ENCODE measurements at regions not wholly inside any gene's neighbourhood (a gene's known extent, or its start where the extent isn't known, plus 50 kb on each side); places are given as distances from the start of the nearest gene placed in this dataset.

DNA sequence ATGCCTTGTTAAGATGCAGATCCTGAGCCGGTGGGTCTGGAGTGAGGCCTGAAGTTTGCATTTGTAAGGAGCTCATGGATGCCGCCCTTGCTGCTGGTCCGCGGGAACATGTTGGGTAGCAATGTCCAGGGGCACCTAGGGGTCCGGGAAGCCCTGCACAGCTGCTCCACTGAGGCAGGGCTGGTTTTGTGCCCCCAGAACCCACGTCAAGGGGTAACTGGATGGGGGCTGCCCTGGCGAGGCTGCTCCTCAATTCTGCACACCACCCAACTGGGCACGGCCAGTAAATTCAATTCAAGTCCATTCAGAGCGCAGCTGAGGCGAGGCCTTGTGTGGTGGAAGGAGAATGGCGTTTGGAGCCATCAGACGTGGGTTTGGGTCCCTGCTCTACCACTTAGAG is 246.3 kb upstream of the PITRM1 start:
- H3K36me3 ChIP-seq (ENCODE audit: control insufficient read depth in 2 of 2, insufficient read depth in 2 of 2, low read length in 2 of 2) = no peaks in the 10 kb centered on the region
- H3K27me3 ChIP-seq (ENCODE audit: control insufficient read depth in 1 of 2, insufficient read depth in 2 of 2, low read length in 2 of 2) = no peaks in the 10 kb centered on the region
- H3K27ac ChIP-seq (ENCODE audit: low read length) = no peak overlapping the region

GRCh38 chr10:3418041-3418754 is 245.6 kb upstream of the PITRM1 start:
- no peak overlapping the region for H3K9ac ChIP-seq (ENCODE audit: low read length in 2 of 2)
- H3K27ac ChIP-seq (ENCODE audit: low read length) = no peak overlapping the region
- H3K27me3 ChIP-seq (ENCODE audit: control insufficient read depth in 1 of 2, insufficient read depth in 2 of 2, low read length in 2 of 2) = no peaks in the 10 kb centered on the region
- no peak overlapping the region for H3K4me3 ChIP-seq (ENCODE audit: low read length in 2 of 2)
- H3K36me3 ChIP-seq (ENCODE audit: control insufficient read depth in 2 of 2, insufficient read depth in 2 of 2, low read length in 2 of 2) = no peaks in the 10 kb centered on the region
- H3K4me1 ChIP-seq (ENCODE audit: control insufficient read depth, insufficient read depth, low read length) = no peaks in the 10 kb centered on the region
- no peaks in the 10 kb centered on the region for H3K9me3 ChIP-seq (ENCODE audit: control insufficient read depth in 2 of 2, low read length in 2 of 2)

More for the DNA sequence above, 246.3 kb upstream of the PITRM1 start:
- no peaks in the 10 kb centered on the region for H3K9me3 ChIP-seq (ENCODE audit: control insufficient read depth in 2 of 2, low read length in 2 of 2)
- no peak overlapping the region for H3K9ac ChIP-seq (ENCODE audit: low read length in 2 of 2)
- no peaks in the 10 kb centered on the region for H3K4me1 ChIP-seq (ENCODE audit: control insufficient read depth, insufficient read depth, low read length)
- H3K4me3 ChIP-seq (ENCODE audit: low read length in 2 of 2) = no peak overlapping the region

GRCh38 chr10:3417096-3417495 is 244.5 kb upstream of the PITRM1 start:
- H3K9me3 ChIP-seq (ENCODE audit: control insufficient read depth in 2 of 2, low read length in 2 of 2) = no peaks in the 10 kb centered on the region
- no peak overlapping the region for H3K27ac ChIP-seq (ENCODE audit: low read length)
- no peaks in the 10 kb centered on the region for H3K27me3 ChIP-seq (ENCODE audit: control insufficient read depth in 1 of 2, insufficient read depth in 2 of 2, low read length in 2 of 2)
- no peaks in the 10 kb centered on the region for H3K36me3 ChIP-seq (ENCODE audit: control insufficient read depth in 2 of 2, insufficient read depth in 2 of 2, low read length in 2 of 2)
- no peaks in the 10 kb centered on the region for H3K4me1 ChIP-seq (ENCODE audit: control insufficient read depth, insufficient read depth, low read length)
- H3K4me3 ChIP-seq (ENCODE audit: low read length in 2 of 2) = no peak overlapping the region
- no peak overlapping the region for H3K9ac ChIP-seq (ENCODE audit: low read length in 2 of 2)

DNA sequence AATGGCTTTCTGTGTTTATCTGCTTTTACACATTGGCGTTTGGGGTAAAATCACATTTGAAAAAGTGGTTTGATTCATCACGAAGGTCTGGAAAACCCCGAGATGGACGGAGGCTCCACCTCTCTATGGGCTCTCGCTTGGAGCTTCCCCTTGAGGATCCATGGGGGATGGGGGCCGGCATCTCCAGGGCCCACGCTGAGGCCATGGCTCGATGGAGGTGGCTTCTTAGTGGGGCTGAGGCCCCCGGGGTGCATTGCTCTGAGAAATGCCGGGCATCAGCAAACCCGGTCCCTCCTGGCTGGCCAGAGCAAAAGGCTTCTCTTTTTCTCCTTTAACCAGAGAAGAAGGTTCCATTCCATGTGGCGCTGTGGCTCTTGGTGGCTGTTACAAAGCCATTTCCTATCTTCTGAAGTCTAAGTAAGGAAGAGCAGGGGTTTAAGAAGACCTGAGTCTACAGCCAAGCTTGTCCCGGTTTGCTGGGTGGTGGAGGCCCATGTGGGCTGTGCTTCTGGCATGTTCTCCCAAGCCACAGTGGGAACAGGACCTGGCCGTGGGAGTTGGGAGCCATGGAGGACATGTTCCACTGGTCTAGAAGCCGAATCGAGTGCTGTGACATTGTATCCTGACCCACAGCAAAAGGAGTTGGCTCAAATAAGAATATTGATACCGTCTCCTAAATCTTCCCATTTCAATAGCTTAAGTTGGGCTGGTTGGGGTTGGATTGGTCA is 243.5 kb upstream of the PITRM1 start:
- H3K4me3 ChIP-seq (ENCODE audit: low read length in 2 of 2) = no peak overlapping the region
- H3K4me1 ChIP-seq (ENCODE audit: control insufficient read depth, insufficient read depth, low read length) = no peaks in the 10 kb centered on the region
- H3K9ac ChIP-seq (ENCODE audit: low read length in 2 of 2) = no peak overlapping the region
- peaks cover 0 to 1% of the 10 kb centered on the region in 2 donors for H3K9me3 ChIP-seq (ENCODE audit: control insufficient read depth in 2 of 2, low read length in 2 of 2)
- H3K27ac ChIP-seq (ENCODE audit: low read length) = no peak overlapping the region
- no peaks in the 10 kb centered on the region for H3K36me3 ChIP-seq (ENCODE audit: control insufficient read depth in 2 of 2, insufficient read depth in 2 of 2, low read length in 2 of 2)
- no peaks in the 10 kb centered on the region for H3K27me3 ChIP-seq (ENCODE audit: control insufficient read depth in 1 of 2, insufficient read depth in 2 of 2, low read length in 2 of 2)

- H3K27me3 ChIP-seq (ENCODE audit: control insufficient read depth in 1 of 2, insufficient read depth in 2 of 2, low read length in 2 of 2) = no peaks in the 10 kb centered on the region
- H3K4me3 ChIP-seq (ENCODE audit: low read length in 2 of 2) = no peak overlapping the region
- H3K36me3 ChIP-seq (ENCODE audit: control insufficient read depth in 2 of 2, insufficient read depth in 2 of 2, low read length in 2 of 2) = no peaks in the 10 kb centered on the region
- H3K27ac ChIP-seq (ENCODE audit: low read length) = no peak overlapping the region
- H3K9me3 ChIP-seq (ENCODE audit: control insufficient read depth in 2 of 2, low read length in 2 of 2) = peaks cover 0 to 4% of the 10 kb centered on the region in 2 donors
- no peak overlapping the region for H3K9ac ChIP-seq (ENCODE audit: low read length in 2 of 2)
- H3K4me1 ChIP-seq (ENCODE audit: control insufficient read depth, insufficient read depth, low read length) = no peaks in the 10 kb centered on the region
Measured at GRCh38 chr10:3415038-3415736, 242.6 kb upstream of the PITRM1 start.

- peaks cover 0 to 4% of the 10 kb centered on the region in 2 donors for H3K9me3 ChIP-seq (ENCODE audit: control insufficient read depth in 2 of 2, low read length in 2 of 2)
- no peaks in the 10 kb centered on the region for H3K36me3 ChIP-seq (ENCODE audit: control insufficient read depth in 2 of 2, insufficient read depth in 2 of 2, low read length in 2 of 2)
- no peak overlapping the region for H3K9ac ChIP-seq (ENCODE audit: low read length in 2 of 2)
Measured at GRCh38 chr10:3414667-3415023, 242.1 kb upstream of the PITRM1 start.

GRCh38 chr10:3413937-3414666 is 241.5 kb upstream of the PITRM1 start:
- Histone ChIP-seq H3K27me3 (ENCODE audit: control insufficient read depth in 1 of 2, insufficient read depth in 2 of 2, low read length in 2 of 2) (no peaks in the 10 kb centered on the region), H3K9me3 (ENCODE audit: control insufficient read depth in 2 of 2, low read length in 2 of 2) (peaks cover 0 to 4% of the 10 kb centered on the region in 2 donors), H3K4me3 (ENCODE audit: low read length in 2 of 2) (no peak overlapping the region), H3K27ac (ENCODE audit: low read length) (no peak overlapping the region), H3K9ac (ENCODE audit: low read length in 2 of 2) (no peak overlapping the region), H3K4me1 (ENCODE audit: control insufficient read depth, insufficient read depth, low read length) (no peaks in the 10 kb centered on the region), H3K36me3 (ENCODE audit: control insufficient read depth in 2 of 2, insufficient read depth in 2 of 2, low read length in 2 of 2) (no peaks in the 10 kb centered on the region)

More at GRCh38 chr10:3414667-3415023, 242.1 kb upstream of the PITRM1 start:
- H3K4me3 ChIP-seq (ENCODE audit: low read length in 2 of 2) = no peak overlapping the region
- no peaks in the 10 kb centered on the region for H3K27me3 ChIP-seq (ENCODE audit: control insufficient read depth in 1 of 2, insufficient read depth in 2 of 2, low read length in 2 of 2)
- no peak overlapping the region for H3K27ac ChIP-seq (ENCODE audit: low read length)
- H3K4me1 ChIP-seq (ENCODE audit: control insufficient read depth, insufficient read depth, low read length) = no peaks in the 10 kb centered on the region

DNA sequence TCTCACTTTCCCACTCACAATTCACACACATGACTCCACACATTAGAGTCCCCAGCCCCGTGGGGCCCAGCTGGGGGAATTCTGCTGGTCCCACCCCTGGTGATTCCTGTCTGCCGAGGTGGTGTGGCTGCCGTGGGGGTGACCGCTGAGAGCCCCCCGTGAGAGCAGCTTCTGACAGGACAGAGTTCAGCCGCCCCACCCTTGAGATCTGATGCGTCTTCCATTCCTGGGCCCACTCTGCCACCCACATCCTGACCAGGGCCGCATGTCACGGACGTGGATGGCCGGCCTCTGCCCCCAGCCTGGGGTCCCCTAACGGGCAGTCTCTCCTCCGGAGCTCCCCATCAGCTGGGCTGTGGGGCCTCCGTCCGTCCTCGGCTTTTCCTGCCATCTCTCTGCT is 240.1 kb upstream of the PITRM1 start:
- Histone ChIP-seq H3K4me1 (ENCODE audit: control insufficient read depth, insufficient read depth, low read length) (no peaks in the 10 kb centered on the region), H3K9me3 (ENCODE audit: control insufficient read depth in 2 of 2, low read length in 2 of 2) (peaks cover 0 to 4% of the 10 kb centered on the region in 2 donors), H3K27me3 (ENCODE audit: control insufficient read depth in 1 of 2, insufficient read depth in 2 of 2, low read length in 2 of 2) (no peaks in the 10 kb centered on the region), H3K9ac (ENCODE audit: low read length in 2 of 2) (no peak overlapping the region), H3K36me3 (ENCODE audit: control insufficient read depth in 2 of 2, insufficient read depth in 2 of 2, low read length in 2 of 2) (no peaks in the 10 kb centered on the region), H3K27ac (ENCODE audit: low read length) (no peak overlapping the region), H3K4me3 (ENCODE audit: low read length in 2 of 2) (no peak overlapping the region)

- Histone ChIP-seq H3K27me3 (ENCODE audit: control insufficient read depth in 1 of 2, insufficient read depth in 2 of 2, low read length in 2 of 2) (no peaks in the 10 kb centered on the region), H3K9me3 (ENCODE audit: control insufficient read depth in 2 of 2, low read length in 2 of 2) (peaks cover 0 to 4% of the 10 kb centered on the region in 2 donors), H3K36me3 (ENCODE audit: control insufficient read depth in 2 of 2, insufficient read depth in 2 of 2, low read length in 2 of 2) (no peaks in the 10 kb centered on the region), H3K4me3 (ENCODE audit: low read length in 2 of 2) (no peak overlapping the region), H3K9ac (ENCODE audit: low read length in 2 of 2) (no peak overlapping the region), H3K4me1 (ENCODE audit: control insufficient read depth, insufficient read depth, low read length) (no peaks in the 10 kb centered on the region), H3K27ac (ENCODE audit: low read length) (no peak overlapping the region)
Measured at GRCh38 chr10:3412071-3412582, 239.5 kb upstream of the PITRM1 start.

DNA sequence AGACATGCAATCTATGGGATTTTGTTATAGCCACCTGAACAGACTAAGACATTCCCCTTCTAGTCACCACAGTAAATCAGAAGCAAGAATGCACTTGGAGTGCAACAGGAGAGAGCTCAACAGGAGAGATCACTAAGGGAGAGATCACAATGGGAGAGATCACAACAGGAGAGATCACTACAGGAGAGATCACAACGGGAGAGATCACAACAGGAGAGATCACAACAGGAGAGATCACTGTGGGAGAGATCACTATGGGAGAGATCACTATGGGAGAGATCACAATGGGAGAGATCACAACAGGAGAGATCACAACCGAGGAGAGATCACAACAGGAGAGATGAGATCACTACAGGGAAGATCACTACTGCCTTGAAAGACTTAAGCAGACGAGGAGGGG is 238.5 kb upstream of the PITRM1 start:
- Histone ChIP-seq H3K4me3 (ENCODE audit: low read length in 2 of 2) (no peak overlapping the region), H3K27ac (ENCODE audit: low read length) (no peak overlapping the region), H3K9ac (ENCODE audit: low read length in 2 of 2) (no peak overlapping the region), H3K4me1 (ENCODE audit: control insufficient read depth, insufficient read depth, low read length) (no peaks in the 10 kb centered on the region), H3K27me3 (ENCODE audit: control insufficient read depth in 1 of 2, insufficient read depth in 2 of 2, low read length in 2 of 2) (no peaks in the 10 kb centered on the region), H3K36me3 (ENCODE audit: control insufficient read depth in 2 of 2, insufficient read depth in 2 of 2, low read length in 2 of 2) (no peaks in the 10 kb centered on the region), H3K9me3 (ENCODE audit: control insufficient read depth in 2 of 2, low read length in 2 of 2) (peaks cover 0 to 4% of the 10 kb centered on the region in 2 donors)
